ENCODE measurements at regions not wholly inside any gene's neighbourhood (a gene's known extent, or its start where the extent isn't known, plus 50 kb on each side); places are given as distances from the start of the nearest gene placed in this dataset.

DNA sequence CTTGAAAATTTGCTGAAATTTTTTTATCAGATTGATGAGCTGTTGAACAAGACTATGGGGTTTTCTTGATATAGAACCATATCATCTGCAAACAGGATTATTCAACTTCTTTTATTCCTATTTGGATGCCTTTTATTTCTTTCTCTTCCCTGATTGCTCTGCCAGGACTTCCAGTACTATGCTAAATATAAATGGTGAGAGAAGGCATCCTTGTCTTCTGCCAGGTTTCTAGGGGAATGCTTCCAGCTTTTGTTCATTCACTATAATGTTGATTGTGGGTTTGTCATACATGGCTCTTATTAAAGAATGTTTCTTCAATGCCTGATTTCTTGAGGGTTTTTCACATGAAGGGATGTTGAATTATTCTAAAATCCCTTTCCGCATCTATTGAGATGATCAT lies 1139.5 kb downstream of the FAM133A start:
- TF ChIP-seq CTCF (IDR thresholded peaks at IDR 0.05; ENCODE audit: low read depth, low read length, poor library complexity, severe bottlenecking) = no peak
- no peak for TF ChIP-seq EZH2phosphoT487 (IDR thresholded peaks at IDR 0.05; ENCODE audit: borderline replicate concordance, low read length)

All from DOHH2 (cell line).